Sigmoid colon (tissue), 4 donors: ENCODE measurements at regions not wholly inside any gene's neighbourhood (a gene's known extent, or its start where the extent isn't known, plus 50 kb on each side); places are given as distances from the start of the nearest gene placed in this dataset.

ENCODE experiments used
- EP300 ChIP-seq, 4 donors: sonication (generic); formaldehyde crosslinking; IDR thresholded peaks; one replicate each; pipeline ENCODE4 v1.6.1; 2017; ENCODE audit warnings: antibody characterized with exemption in 4 of 4
- POLR2A ChIP-seq, 2 donors: fragments of 450-650 bp; IDR thresholded peaks; one replicate each; pipeline ENCODE4 v1.6.1; 2016; ENCODE audit warnings: antibody characterized with exemption in 2 of 2, mild to moderate bottlenecking in 2 of 2, moderate library complexity in 2 of 2
- POLR2AphosphoS5 ChIP-seq, 4 donors: sonication (generic); formaldehyde crosslinking; IDR thresholded peaks; one replicate each; pipeline ENCODE4 v1.6.1; 2017; ENCODE audit warnings: antibody characterized with exemption in 4 of 4
- TF ChIP-seq, protein P1 (sequence below), 4 experiments: fragments of 450-650 bp in 3 of 4; fragments of 200-600 bp in 1 of 4; IDR thresholded peaks; one replicate each; pipeline ENCODE4 v1.5.1; 2016 to 2019; ENCODE audit warnings: antibody characterized with exemption in 4 of 4, mild to moderate bottlenecking in 3 of 4, moderate library complexity in 2 of 4

DNA sequence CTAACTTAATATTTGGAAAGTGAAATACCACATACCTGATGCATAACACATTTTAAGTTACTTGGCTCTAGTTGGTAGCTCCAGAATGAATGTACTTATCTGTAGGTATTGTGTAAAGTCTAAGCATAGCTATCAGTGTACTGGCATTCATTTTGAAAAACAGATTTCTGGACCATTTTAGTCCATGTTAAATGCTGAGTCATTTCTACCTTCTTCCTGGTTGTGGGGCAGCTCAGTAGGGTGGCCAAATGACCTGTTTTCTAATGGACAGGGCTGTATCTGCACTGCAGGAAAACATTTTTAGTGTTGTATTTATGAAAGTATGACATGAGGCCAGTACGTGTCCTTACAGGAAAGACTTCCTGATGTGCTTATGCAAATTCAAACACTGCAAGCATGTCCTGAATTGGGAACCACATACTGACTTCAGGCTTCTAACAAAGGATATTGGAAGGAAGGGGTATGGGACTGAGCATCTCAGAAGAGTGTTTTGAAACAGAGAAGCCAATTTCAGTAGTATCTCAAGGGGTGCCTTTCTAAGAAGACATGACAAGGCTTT lies 300.3 kb upstream of the B3GALT2 start:
- TF ChIP-seq, protein P1, sequence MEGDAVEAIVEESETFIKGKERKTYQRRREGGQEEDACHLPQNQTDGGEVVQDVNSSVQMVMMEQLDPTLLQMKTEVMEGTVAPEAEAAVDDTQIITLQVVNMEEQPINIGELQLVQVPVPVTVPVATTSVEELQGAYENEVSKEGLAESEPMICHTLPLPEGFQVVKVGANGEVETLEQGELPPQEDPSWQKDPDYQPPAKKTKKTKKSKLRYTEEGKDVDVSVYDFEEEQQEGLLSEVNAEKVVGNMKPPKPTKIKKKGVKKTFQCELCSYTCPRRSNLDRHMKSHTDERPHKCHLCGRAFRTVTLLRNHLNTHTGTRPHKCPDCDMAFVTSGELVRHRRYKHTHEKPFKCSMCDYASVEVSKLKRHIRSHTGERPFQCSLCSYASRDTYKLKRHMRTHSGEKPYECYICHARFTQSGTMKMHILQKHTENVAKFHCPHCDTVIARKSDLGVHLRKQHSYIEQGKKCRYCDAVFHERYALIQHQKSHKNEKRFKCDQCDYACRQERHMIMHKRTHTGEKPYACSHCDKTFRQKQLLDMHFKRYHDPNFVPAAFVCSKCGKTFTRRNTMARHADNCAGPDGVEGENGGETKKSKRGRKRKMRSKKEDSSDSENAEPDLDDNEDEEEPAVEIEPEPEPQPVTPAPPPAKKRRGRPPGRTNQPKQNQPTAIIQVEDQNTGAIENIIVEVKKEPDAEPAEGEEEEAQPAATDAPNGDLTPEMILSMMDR (IDR thresholded peaks at IDR 0.05), result no peak
- TF ChIP-seq POLR2A (IDR thresholded peaks at IDR 0.05) (no peak), EP300 (IDR thresholded peaks at IDR 0.05) (no peak), POLR2AphosphoS5 (IDR thresholded peaks at IDR 0.05) (no peak)
